HG02885 (cell line): ENCODE measurements at regions not wholly inside any gene's neighbourhood (a gene's known extent, or its start where the extent isn't known, plus 50 kb on each side); places are given as distances from the start of the nearest gene placed in this dataset.

ENCODE experiments used
- ATAC-seq: cut with Tn5 transposase; IDR thresholded peaks from one replicate; pipeline ENCODE4 v1.9.1; 2021; ENCODE audit warnings: mild to moderate bottlenecking; ENCODE audit not compliant: unreplicated experiment, poor library complexity

DNA sequence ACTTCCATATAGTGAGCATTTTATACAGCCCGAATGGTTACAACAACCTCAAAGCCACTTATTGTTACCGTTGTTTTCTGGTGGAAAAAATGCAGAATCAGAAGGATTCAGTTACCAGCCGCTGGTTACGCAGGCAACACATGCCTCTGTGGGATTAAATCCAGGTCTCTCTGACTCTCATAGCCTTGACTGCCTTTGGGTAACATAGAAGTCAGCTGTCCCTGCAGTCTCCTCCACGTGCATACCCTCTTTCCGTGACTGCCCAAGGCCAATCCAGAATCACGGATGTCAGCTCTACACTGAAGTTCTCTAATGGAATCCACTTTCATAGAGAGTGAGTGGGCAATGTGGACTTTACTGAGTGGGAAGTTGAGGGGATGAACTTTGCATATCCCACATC, 189.5 kb upstream of the DNAJC19 start:
- no peak for ATAC-seq

DNA sequence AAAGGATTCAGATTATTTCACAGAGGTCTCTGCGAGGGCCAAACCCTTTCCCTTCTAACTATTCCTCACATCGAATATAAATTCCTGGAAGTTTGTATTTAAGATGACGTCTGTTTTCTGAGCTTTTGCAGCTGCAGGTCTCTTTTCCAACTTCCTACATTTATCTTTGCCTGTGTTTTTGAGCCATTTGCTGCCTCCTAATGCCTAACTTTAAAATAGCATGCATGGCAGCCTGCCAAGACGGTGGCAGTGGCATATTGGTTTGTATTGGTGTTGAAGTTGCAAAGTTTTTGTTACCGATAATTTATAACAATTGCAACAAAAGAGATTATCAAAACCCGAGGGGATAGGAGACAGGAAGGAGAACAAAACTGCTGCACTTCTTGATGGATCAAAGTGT, 187.1 kb upstream of the DNAJC19 start:
- ATAC-seq, result peak; percentile 45

DNA sequence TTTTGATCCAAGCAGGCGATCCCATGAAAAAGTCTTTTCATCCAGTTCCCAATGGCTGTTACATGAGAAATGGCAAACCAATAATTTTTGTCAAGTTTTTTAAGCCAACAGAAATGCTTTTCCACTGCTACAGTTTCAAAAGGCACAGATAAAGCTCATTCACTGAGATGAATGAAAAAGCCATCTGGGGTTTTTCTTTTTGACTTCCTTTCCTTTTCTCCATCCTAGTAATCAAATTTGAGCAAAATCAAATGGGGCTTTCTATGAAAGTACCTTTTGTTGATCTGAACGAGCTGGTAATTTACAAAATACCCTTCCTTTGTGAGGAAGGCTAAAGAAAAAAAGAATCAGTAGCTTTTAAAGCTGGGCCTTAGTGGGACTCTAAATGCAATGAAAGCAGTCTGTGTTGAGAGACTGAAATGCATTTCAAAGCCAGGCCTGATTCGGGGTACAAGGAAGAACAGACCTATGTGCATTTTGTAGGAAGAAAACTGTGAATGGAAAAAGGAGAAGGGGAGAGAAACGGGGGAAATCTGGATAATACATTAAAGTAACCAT, 185.2 kb upstream of the DNAJC19 start:
- no peak for ATAC-seq

DNA sequence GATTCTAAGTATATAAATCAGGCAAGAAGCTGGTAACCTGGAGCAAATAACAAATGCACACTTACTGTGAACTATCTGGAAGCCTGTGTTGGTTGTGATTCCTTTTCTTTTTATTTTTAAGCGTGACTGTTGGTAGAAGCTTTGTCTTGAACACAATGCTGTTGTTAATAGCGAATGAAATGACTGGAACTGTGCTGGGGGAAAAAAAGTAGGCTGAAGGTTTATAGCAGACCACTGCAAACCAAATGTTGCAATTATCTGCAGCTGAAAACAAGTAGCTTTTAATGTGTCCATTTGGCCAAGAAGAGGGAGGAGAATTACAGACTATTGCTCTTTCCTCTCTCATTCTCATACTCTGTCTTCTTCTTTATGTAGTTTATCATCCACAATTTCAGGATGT, 184.5 kb upstream of the DNAJC19 start:
- no peak for ATAC-seq

DNA sequence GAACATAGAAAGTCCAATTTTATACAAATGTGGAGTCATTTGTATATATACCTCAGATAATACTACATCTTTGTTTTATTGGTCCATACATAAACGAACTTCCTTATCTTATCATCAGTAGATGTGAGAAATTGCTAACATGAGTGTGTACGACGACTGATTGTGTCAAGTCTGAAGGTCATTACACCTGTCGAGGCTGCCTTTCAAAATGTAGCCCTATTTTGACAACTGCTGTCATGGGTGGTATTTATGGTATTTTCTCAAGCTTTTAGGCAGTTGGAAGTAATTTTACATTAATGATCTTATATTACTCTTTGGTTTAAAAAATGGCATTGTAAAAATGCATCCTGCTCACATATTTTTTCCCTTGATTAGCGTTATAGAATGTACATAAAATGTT, 183.7 kb upstream of the DNAJC19 start:
- no peak for ATAC-seq

DNA sequence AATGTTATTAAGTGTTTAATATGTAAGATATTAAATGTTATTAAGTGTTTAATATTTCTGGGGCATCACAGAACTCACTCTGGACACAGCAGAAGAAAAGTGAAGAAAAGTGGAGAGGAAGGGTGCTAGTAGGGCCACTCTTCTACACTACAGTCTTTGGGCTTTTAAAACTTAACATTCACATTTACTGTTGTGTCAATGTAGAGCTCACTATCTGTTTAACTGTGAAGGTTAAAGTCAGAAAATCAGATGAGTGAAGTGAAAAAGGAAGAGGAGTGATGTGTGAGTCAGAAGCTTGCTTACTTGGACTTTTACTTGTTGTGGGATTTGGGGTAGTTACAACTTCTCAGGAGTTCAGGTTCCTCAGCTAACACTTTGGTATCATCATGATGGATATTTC, 145.3 kb upstream of the DNAJC19 start:
- no peak for ATAC-seq

DNA sequence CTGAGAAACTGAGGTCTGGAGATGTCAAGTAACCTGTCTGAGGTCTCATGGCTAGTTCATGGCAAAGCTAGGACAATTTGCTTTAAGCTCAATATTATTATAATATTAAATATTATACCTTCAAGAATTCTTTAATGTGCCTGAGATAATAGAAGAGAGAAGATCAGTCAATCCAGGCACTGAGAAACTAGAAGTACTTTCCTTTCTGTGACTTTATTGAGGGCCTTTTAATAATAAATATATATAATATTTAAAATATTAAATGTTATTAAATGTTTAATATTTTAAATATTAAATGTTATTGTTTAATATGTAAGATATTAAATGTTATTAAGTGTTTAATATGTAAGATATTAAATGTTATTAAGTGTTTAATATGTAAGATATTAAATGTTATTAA, 144.3 kb upstream of the DNAJC19 start:
- ATAC-seq, result no peak

DNA sequence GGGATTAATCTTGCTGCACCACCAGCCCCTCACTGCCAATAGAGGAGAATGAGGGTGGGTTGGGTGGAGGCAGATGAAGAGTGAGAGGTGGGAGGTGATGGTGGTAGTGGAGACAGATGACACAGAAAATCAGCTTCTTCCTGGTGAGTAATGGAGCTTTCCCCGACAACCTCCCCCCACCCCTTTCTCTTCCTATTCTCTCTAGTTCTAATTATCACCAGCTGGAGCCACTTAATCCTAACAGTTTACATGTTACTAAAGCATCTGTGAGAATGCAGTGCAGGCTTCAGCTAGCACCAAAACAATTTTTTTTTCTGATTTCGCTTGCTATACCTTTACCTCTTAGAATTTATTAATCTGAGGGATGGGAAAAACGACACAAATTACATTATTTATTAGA, 116.1 kb upstream of the DNAJC19 start:
- ATAC-seq, result no peak

DNA sequence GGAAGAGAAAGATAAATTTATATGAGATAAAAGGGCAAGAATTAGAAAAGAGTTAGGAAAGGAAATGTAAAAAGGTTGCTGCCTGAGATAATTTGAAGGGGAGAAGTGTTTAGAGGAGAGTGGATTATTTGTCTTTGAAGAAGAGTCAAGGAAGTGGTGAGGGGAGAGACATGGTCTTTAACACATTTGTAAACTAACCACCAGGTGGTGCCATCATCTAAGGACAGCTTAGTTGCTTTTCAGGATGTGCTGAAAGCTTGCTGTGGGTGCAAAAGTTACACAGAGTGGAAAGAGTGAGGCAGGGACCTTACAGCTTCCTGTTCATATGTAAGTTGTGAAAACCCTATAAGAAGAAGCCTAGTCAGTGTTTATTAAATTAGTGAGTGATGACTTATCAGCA, 114.1 kb upstream of the DNAJC19 start:
- ATAC-seq, result peak; percentile 42

DNA sequence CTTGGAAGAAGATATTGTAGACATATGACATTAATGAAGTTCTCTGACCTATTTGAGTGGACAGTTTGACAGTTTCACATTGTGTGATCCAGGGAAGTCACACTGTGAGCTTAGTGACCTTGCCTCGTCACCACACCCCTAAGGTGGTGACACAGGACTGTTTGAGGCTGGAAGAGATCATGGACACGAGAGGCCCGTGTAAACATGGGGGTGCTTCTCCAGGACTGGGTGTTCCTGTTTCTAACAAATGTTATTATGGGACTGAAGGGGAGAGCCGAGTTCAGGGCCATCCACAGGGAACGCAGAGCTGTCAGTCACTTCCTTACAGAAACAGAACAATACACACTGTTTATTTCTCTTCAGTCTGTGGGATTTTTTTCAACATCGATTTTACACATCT, 96.5 kb upstream of the DNAJC19 start:
- ATAC-seq, result no peak

DNA sequence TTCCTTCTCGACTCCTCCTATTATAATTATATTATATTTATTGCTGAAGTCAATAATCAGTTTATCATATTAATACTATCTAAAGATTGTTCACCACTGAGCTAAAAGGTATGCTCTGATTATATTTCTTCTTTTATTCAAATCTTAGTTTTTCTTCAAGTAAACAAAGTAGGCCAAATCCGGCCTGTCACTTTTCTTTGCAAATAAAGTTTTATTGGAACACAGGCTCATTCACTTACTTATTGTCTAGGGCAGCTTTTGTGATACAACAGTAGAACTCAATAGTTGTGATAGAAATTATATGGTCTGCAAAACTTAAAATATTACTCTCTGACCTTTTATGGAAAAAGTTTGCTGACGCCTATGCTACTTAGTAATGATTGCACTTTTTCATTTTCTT, 92.4 kb upstream of the DNAJC19 start:
- ATAC-seq, result no peak

DNA sequence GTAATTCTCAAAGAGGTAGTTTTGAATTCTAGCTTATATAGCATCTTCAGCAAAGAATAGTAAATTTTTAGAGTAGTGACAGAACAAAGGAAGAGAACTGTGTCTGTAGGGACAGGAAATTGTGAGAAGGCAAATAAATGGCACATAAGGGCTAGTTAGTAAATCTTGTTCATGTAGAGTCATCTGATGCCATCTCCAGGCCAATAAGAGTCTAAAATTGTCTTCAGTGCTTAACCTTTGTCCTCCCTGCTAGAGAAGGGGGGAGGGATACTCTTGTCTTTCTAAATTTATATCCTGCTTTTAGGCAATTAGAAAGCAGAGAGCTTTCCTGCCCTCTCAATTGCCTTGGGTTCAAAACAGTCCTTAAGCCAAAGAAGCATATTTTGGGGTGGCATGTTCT, 87.0 kb upstream of the DNAJC19 start:
- no peak for ATAC-seq

DNA sequence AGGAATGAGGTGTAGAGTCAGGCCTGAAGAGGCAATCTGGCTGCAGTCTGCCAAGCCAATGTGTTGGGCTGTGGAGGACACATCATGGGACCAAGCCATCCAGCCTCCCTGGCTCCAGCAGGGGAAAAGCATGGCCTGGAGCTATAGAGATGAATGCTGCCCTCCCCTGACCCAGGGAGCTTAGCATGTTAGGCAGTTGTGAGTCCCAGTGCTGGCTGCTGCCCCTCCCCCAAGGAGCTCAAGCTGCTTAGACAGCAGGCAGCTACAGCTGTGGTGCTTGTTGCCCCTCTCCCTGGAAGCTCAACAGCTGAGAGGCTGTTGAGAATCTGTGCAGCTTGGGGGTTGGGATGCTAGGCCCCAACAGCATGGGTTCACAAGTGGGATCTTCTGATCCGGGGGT, 85.6 kb upstream of the DNAJC19 start:
- ATAC-seq, result no peak

DNA sequence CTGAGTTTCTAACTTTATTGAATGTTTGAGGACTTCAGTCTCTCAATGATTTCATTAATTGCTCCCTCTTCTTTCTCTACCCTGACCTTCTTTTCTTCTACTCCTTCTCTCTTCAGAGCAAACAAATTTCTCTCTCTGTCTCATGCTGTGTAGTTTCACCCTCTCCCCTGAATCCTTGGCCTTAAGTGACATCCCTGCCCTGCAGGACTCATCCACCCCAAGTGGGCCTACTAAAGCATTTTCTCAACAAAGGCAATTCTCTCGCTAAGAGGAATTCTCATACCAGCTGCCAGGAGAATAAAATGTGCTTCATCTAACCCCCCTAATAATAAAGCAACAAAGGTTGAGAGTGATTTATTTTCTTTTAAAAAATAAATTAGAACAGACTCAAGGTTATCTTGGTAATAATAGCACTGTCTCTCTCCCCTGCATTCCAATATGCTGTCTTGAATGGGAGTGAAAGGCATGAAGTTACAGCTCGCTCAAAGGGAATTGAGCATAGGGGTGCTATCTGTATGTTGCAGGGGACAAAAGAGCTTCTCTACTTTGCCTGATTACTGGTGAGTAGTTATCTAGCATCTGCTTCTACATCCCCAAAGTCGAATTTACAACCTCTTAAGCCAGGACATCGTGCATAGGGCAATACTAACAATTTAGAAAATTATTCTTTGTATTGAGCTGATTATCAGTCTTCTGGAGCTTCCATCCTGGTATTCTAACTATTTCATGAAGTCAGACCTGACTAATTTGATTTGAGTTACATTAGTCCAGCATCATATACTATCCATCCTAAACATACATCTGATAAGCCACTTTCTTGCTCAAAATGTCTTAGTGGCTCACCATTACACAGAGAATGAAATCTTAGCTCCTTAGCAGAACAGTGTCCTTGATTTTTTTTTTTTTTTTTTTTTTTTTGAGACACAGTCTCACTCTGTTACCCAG, 76.9 kb upstream of the DNAJC19 start:
- no peak for ATAC-seq

DNA sequence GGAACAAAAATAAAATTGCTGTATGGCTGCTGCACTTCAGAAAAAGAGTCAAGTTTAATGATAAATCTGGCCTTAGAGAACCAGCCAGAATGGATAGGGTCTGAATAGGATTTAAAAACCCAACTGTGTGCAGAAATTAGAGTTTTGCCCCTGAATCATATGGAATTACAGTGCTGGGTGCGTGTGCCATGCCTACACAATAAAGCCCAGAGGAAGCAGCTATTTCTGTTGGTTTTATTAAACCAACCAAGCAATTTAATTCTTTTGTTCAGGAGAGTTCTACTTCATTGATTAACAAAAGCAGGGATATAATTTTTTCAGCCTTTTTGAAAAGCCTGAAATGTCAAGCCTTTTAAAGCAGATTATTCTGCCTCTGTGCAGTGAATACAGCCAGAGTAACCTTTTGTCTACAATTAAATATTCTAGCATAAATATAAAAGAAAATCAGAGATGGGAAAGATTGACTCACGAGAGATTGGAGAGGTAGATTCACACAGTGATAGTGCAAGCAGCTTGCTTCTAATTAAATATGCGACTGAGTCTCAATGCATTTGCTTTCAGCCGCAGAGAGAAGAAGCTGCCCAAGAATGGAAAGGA, 66.7 kb upstream of the DNAJC19 start:
- no peak for ATAC-seq

DNA sequence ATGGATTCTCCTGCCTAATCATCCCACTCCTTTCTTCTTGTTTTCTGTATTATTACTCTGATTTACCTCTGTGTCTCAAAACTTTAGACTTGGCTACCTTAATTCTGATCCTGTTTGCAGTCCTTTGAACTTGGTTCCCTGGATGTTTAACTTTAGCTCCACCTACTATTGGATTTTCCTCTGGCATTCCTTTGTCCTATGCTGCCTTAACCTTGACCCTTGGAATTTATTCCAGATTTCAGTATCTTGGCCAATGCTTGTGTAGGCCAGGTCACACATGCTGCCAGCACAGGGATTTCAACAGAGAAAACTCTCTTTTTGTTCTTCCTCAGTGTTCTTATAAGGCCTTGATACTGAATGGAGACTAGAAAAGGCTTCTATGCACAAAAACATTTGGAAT, 65.0 kb upstream of the DNAJC19 start:
- ATAC-seq, result no peak

DNA sequence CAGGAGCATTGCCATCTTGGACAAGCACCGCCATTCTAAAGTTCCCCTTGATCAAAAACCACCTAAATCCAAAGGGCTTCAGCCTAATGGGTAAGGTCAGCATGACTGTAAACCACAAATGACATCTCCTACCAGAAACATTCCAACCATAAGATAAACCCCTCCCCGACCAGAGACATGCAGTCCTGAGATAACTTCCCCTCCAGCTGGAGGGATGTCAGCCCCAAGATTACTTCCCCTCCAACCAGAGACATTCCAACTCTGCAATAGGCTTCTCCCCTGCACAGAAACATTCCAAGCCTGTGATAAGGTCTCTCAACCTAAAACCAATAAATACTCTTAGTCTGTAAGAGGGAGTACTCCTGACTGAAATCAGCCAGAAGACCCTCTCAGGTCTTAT, 62.7 kb upstream of the DNAJC19 start:
- no peak for ATAC-seq

DNA sequence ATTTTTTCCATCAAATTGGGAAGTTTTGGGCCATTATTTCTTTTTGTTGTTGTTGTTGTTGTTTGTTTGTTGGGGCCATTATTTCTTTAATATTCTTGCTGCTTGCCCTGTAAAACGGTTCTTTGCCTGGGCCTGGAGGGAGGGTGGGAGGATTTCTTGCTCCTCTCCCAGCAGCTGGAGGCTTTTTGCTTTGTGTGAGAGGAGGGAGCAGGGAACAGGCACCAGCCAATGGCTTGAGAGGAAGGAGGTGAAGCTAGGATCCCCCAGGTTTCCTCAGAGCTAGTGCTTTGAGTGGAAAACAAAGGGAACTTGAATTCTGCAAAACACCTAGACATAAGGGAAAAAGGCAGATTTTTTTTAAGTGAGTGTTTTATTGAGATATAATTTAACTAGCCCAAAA, 61.2 kb upstream of the DNAJC19 start:
- ATAC-seq, result no peak

DNA sequence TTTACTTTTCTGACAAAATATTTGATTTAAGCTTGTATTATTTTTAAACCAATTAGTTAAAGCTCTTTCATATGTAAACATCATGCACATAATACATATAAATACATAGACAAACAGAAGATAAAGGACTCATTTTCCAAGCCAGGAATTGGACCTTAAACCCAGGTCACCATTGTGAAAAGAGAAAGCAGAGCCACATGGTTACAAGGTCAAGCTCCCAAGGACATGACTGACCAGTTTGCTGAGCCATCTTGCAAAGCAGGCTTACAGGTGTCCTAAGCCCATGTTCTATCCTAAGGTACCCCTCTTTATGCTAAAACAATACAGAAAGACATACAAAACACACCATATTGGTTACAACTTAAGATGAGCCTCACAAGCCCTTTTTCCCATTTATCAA, 50.5 kb upstream of the DNAJC19 start:
- ATAC-seq, result no peak
